ENCODE measurements at regions not wholly inside any gene's neighbourhood (a gene's known extent, or its start where the extent isn't known, plus 50 kb on each side); places are given as distances from the start of the nearest gene placed in this dataset.

DNA sequence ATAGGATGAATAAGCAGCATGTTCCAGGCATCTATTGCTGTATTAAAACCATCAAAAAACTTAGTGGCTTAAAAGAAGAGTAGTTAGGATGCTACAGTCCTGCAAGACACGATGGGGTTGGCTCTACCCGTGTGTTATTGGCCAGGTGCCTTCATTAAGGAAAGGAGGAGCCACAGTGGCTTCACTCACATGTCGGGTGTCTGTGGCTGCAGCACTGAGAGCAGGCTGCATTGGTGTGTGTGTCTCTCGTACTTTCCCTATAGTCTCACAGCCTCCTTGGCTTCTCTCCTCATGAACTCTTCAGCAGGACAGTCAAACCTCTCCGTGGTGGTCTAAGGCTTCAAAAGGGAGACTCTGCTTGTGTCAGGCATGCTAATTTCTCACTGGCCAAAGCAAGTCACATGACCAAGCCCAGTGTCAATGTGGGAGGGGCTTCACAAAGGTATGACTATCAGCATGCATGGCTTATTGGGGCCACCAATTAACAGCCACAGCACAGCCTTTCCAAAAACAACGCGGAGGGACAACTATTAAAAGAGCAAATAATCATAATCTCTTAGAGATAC lies 402.8 kb downstream of the KIF16B start:
- TF ChIP-seq, protein P1, sequence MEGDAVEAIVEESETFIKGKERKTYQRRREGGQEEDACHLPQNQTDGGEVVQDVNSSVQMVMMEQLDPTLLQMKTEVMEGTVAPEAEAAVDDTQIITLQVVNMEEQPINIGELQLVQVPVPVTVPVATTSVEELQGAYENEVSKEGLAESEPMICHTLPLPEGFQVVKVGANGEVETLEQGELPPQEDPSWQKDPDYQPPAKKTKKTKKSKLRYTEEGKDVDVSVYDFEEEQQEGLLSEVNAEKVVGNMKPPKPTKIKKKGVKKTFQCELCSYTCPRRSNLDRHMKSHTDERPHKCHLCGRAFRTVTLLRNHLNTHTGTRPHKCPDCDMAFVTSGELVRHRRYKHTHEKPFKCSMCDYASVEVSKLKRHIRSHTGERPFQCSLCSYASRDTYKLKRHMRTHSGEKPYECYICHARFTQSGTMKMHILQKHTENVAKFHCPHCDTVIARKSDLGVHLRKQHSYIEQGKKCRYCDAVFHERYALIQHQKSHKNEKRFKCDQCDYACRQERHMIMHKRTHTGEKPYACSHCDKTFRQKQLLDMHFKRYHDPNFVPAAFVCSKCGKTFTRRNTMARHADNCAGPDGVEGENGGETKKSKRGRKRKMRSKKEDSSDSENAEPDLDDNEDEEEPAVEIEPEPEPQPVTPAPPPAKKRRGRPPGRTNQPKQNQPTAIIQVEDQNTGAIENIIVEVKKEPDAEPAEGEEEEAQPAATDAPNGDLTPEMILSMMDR (IDR thresholded peaks at IDR 0.05), result no peak
- no peak for TF ChIP-seq POLR2A (IDR thresholded peaks at IDR 0.05)
